HCT116 (cell line): ENCODE measurements at regions not wholly inside any gene's neighbourhood (a gene's known extent, or its start where the extent isn't known, plus 50 kb on each side); places are given as distances from the start of the nearest gene placed in this dataset.

Experiments
- ATAC-seq: fragments of 200-7000 bp; cut with Tn5 transposase; 2 replicates; pipeline ENCODE4 v1.9.1; 2020; ENCODE audit warnings: mild to moderate bottlenecking, moderate library complexity
- BruUV-seq: library from RNA; stranded (reverse); fragments of 400-500 nt; replicated peaks from 2 replicates; lab custom pipeline; 2021; lab: Mats Ljungman, UMichigan
- CTCF ChIA-PET: fragments of 300-600 bp; sonication (Branson Sonifier 250); formaldehyde crosslinking; loops from one replicate; lab custom pipeline; 2021; ENCODE audit warnings: antibody characterized with exemption; lab: Charles Lee
- POLR2A ChIA-PET: fragments of 300-600, 350-600 bp; sonication (Branson Sonifier 250); formaldehyde crosslinking; loops from one replicate; lab custom pipeline; 2021; ENCODE audit warnings: antibody characterized with exemption; lab: Charles Lee
- RAD21 ChIA-PET, 2 experiments: fragments of 300-600 bp; sonication (Branson Sonifier 250); formaldehyde crosslinking; loops; one replicate each; lab custom pipeline; 2023; ENCODE audit warnings: low total read pairs in 2 of 2; ENCODE audit not compliant: uncharacterized antibody in 2 of 2, unreplicated experiment in 2 of 2, low non-redundant PET in 1 of 2; lab: Charles Lee
- DNase-seq: peaks from one replicate; pipeline ENCODE4 v3.0.0-alpha.2; 2010; ENCODE audit warnings: low read depth, low spot score
- H2AFZ ChIP-seq: fragments of 200-600 bp; shearing (Covaris generic), sonication (generic); 2 replicates; pipeline ENCODE4 v1.6.1; 2017; ENCODE audit warnings: low read depth, mixed run types, mixed read lengths, antibody characterized with exemption, low read length; ENCODE audit not compliant: poor library complexity, severe bottlenecking
- H3K27ac ChIP-seq: 2 replicates; pipeline ENCODE4 v1.5.1; 2012; ENCODE audit warnings: low read depth, low read length
- H3K27me3 ChIP-seq: fragments of 200-600 bp; sonication (generic); 2 replicates; pipeline ENCODE4 v1.6.1; 2016; ENCODE audit warnings: mixed run types, low read length, mixed read lengths; ENCODE audit not compliant: insufficient read depth
- H3K36me3 ChIP-seq, 2 experiments: fragments of 200-500 bp in 1 of 2; fragments of 200-600 bp in 1 of 2; sonication (Bioruptor generic) in 1 of 2; sonication (generic) in 1 of 2; 2 replicates each; pipeline versions ENCODE4 v1.5.1 to v1.6.1; 2014 to 2016; ENCODE audit warnings: low read length in 2 of 2, inconsistent platforms in 1 of 2, mixed read lengths in 1 of 2, mixed run types in 1 of 2; ENCODE audit not compliant: insufficient read depth in 2 of 2, control insufficient read depth in 1 of 2
- H3K4me1 ChIP-seq, 2 experiments: fragments of 200-600 bp in 1 of 2; sonication (generic) in 1 of 2; 2 replicates each; pipeline versions ENCODE4 v1.5.1 to v1.6.1; 2012 to 2017; ENCODE audit warnings: low read length in 2 of 2, inconsistent platforms in 1 of 2, mild to moderate bottlenecking in 1 of 2, mixed read lengths in 1 of 2, mixed run types in 1 of 2, moderate library complexity in 1 of 2; ENCODE audit not compliant: insufficient read depth in 2 of 2, control insufficient read depth in 1 of 2
- H3K4me2 ChIP-seq: fragments of 200-600 bp; sonication (generic); 2 replicates; pipeline ENCODE4 v1.6.1; 2017; ENCODE audit warnings: mixed run types, low read length, mixed read lengths
- H3K4me3 ChIP-seq, 2 experiments: fragments of 200-600 bp in 1 of 2; sonication (generic) in 1 of 2; replicated peaks in 1 of 2; 2 replicates each; pipeline ENCODE4 v1.5.1; 2011 to 2016; ENCODE audit warnings: low read length in 2 of 2, control low read depth in 1 of 2, low read depth in 1 of 2, mild to moderate bottlenecking in 1 of 2, mixed read lengths in 1 of 2, mixed run types in 1 of 2
- H3K79me2 ChIP-seq: fragments of 200-600 bp; sonication (generic); 2 replicates; pipeline ENCODE4 v1.6.1; 2017; ENCODE audit warnings: mild to moderate bottlenecking, mixed run types, low read length, moderate library complexity, mixed read lengths; ENCODE audit not compliant: insufficient read depth
- H3K9ac ChIP-seq: fragments of 200-600 bp; sonication (generic); 2 replicates; pipeline ENCODE4 v1.6.1; 2016; ENCODE audit warnings: low read length, mixed read lengths
- H3K9me2 ChIP-seq: fragments of 200-600 bp; sonication (generic), shearing (Covaris generic); 2 replicates; pipeline ENCODE4 v1.6.1; 2017; ENCODE audit warnings: mixed run types, mild to moderate bottlenecking, moderate library complexity; ENCODE audit not compliant: insufficient read depth
- H3K9me3 ChIP-seq, 2 experiments: fragments of 200-500 bp in 1 of 2; fragments of 200-600 bp in 1 of 2; sonication (Bioruptor generic) in 1 of 2; sonication (generic) in 1 of 2; 2 replicates each; pipeline ENCODE4 v1.6.1; 2014 to 2017; ENCODE audit warnings: low read length in 2 of 2, mixed read lengths in 2 of 2, inconsistent platforms in 1 of 2, low read depth in 1 of 2, mild to moderate bottlenecking in 1 of 2, mixed run types in 1 of 2, moderate library complexity in 1 of 2; ENCODE audit not compliant: control insufficient read depth in 1 of 2, insufficient read depth in 1 of 2
- H4K20me1 ChIP-seq: fragments of 200-600 bp; sonication (generic), shearing (Covaris generic); 2 replicates; pipeline ENCODE4 v1.6.1; 2017; ENCODE audit warnings: mixed run types, mild to moderate bottlenecking, moderate library complexity; ENCODE audit not compliant: insufficient read depth
- CBX3 ChIP-seq: IDR thresholded peaks from 2 replicates; pipeline ENCODE4 v1.6.1; 2012; ENCODE audit warnings: low read depth
- ELF1 ChIP-seq: IDR thresholded peaks from 2 replicates; pipeline ENCODE4 v1.6.1; 2012; ENCODE audit warnings: low read depth, borderline replicate concordance
- EZH2 ChIP-seq: fragments of 200-600 bp; sonication (generic); IDR thresholded peaks from 2 replicates; pipeline ENCODE4 v1.6.1; 2017; ENCODE audit warnings: antibody characterized with exemption, mixed run types
- FOSL1 ChIP-seq: IDR thresholded peaks from 2 replicates; pipeline ENCODE4 v1.6.1; 2012; ENCODE audit warnings: low read depth
- JUND ChIP-seq: IDR thresholded peaks from 2 replicates; pipeline ENCODE4 v1.6.1; 2012
- SIN3A ChIP-seq: IDR thresholded peaks from 2 replicates; pipeline ENCODE4 v1.6.1; 2012; ENCODE audit warnings: low read depth
- SP1 ChIP-seq: IDR thresholded peaks from 2 replicates; pipeline ENCODE4 v1.6.1; 2012; ENCODE audit warnings: low read depth
- YY1 ChIP-seq: IDR thresholded peaks from 2 replicates; pipeline ENCODE4 v1.6.1; 2011; ENCODE audit warnings: low read length, low read depth, moderate library complexity, mild to moderate bottlenecking; ENCODE audit not compliant: insufficient replicate concordance; ENCODE audit errors: extremely low read depth
- ZFX ChIP-seq: fragments of 450-650 bp; IDR thresholded peaks from 2 replicates; pipeline ENCODE4 v1.6.1; 2017
- intact Hi-C: fragments of 100-400 bp; cut with micrococcal nuclease; formaldehyde crosslinking; loops from 2 replicates; pipeline ENCODE4 v1.10.0; 2022
- TF ChIP-seq, protein P1 (sequence below), 3 experiments: fragments of 200-600 bp in 1 of 3; sonication (generic) in 1 of 3; IDR thresholded peaks in 2 of 3; conservative IDR thresholded peaks in 1 of 3; 2 replicates each; pipeline ENCODE4 v1.5.1; 2012 to 2017; ENCODE audit warnings: low read depth in 2 of 3, low read length in 2 of 3, antibody characterized with exemption in 1 of 3, borderline replicate concordance in 1 of 3, control low read depth in 1 of 3, mild to moderate bottlenecking in 1 of 3, mixed read lengths in 1 of 3, mixed run types in 1 of 3, moderate library complexity in 1 of 3; ENCODE audit not compliant: insufficient read depth in 1 of 3

DNA sequence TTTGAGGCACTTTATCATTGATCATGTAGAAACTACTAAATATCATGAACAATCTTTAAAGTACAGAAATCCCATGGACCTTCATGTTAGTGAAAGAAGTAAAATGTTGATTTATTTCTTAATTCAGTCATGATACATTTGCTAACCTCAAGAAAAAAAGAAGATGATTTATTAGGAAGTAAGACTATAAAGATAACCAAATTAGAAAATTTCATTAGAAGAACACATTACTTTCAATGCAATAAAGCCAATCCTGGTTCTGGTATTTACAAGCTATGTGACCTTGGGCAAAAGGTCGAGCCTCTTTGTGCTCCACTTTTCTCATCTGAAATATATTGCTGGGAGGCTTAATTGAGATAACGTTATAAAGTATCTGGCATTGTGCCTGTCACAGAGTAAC lies 365.0 kb downstream of the KIF20B start (continued):
- TF ChIP-seq, protein P1, sequence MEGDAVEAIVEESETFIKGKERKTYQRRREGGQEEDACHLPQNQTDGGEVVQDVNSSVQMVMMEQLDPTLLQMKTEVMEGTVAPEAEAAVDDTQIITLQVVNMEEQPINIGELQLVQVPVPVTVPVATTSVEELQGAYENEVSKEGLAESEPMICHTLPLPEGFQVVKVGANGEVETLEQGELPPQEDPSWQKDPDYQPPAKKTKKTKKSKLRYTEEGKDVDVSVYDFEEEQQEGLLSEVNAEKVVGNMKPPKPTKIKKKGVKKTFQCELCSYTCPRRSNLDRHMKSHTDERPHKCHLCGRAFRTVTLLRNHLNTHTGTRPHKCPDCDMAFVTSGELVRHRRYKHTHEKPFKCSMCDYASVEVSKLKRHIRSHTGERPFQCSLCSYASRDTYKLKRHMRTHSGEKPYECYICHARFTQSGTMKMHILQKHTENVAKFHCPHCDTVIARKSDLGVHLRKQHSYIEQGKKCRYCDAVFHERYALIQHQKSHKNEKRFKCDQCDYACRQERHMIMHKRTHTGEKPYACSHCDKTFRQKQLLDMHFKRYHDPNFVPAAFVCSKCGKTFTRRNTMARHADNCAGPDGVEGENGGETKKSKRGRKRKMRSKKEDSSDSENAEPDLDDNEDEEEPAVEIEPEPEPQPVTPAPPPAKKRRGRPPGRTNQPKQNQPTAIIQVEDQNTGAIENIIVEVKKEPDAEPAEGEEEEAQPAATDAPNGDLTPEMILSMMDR (IDR thresholded peaks at IDR 0.05 in 2 of 3, conservative IDR thresholded peaks at IDR 0.05 in 1 of 3; ENCODE audit: borderline replicate concordance in 1 of 3, insufficient read depth in 1 of 3, low read depth in 2 of 3, low read length in 2 of 3) = no peak
- no peak for TF ChIP-seq ZFX

GRCh38 chr10:90075995-90076394 lies 374.6 kb downstream of the KIF20B start:
- ATAC-seq (no peak), DNase-seq (no peak)
- RAD21 ChIA-PET = no interaction called here
- H3K9me2 ChIP-seq = no peaks in the 10 kb centered on the region
- H3K4me1 ChIP-seq = peaks cover 0 to 4% of the 10 kb centered on the region in 2 experiments; a peak in 1 of 4 replicates
- no peak overlapping the region for H3K4me2 ChIP-seq
- H2AFZ ChIP-seq = no peak overlapping the region
- no peaks in the 10 kb centered on the region for H3K9me3 ChIP-seq
- H3K9ac ChIP-seq = no peak overlapping the region
- POLR2A ChIA-PET = no interaction called here
- CTCF ChIA-PET = no interaction called here
- H3K4me3 ChIP-seq = no peak overlapping the region
- H4K20me1 ChIP-seq = no peaks in the 10 kb centered on the region
- H3K36me3 ChIP-seq = no peaks in the 10 kb centered on the region
- no peak overlapping the region for H3K27ac ChIP-seq
- TF ChIP-seq ZFX (no peak), YY1 (no peak), EZH2 (no peak), CBX3 (no peak), FOSL1 (no peak), SP1 (no peak), ELF1 (no peak), SIN3A (no peak), JUND (no peak)
- TF ChIP-seq, protein P1 (IDR thresholded peaks at IDR 0.05 in 2 of 3, conservative IDR thresholded peaks at IDR 0.05 in 1 of 3; ENCODE audit: borderline replicate concordance in 1 of 3, insufficient read depth in 1 of 3, low read depth in 2 of 3, low read length in 2 of 3) = no peak
- no peaks in the 10 kb centered on the region for H3K27me3 ChIP-seq
- H3K79me2 ChIP-seq = no peaks in the 10 kb centered on the region
- no TSS peak for BruUV-seq
- intact Hi-C loops = no loop called here
